HCT116 (cell line): ENCODE measurements at regions not wholly inside any gene's neighbourhood (a gene's known extent, or its start where the extent isn't known, plus 50 kb on each side); places are given as distances from the start of the nearest gene placed in this dataset.

Source experiments
- ATAC-seq: fragments of 200-7000 bp; cut with Tn5 transposase; 2 replicates; pipeline ENCODE4 v1.9.1; 2020; ENCODE audit warnings: mild to moderate bottlenecking, moderate library complexity
- BruUV-seq: library from RNA; stranded (reverse); fragments of 400-500 nt; replicated peaks from 2 replicates; lab custom pipeline; 2021; lab: Mats Ljungman, UMichigan
- CTCF ChIA-PET: fragments of 300-600 bp; sonication (Branson Sonifier 250); formaldehyde crosslinking; loops from one replicate; lab custom pipeline; 2021; ENCODE audit warnings: antibody characterized with exemption; lab: Charles Lee
- POLR2A ChIA-PET: fragments of 300-600, 350-600 bp; sonication (Branson Sonifier 250); formaldehyde crosslinking; loops from one replicate; lab custom pipeline; 2021; ENCODE audit warnings: antibody characterized with exemption; lab: Charles Lee
- RAD21 ChIA-PET, 2 experiments: fragments of 300-600 bp; sonication (Branson Sonifier 250); formaldehyde crosslinking; loops; one replicate each; lab custom pipeline; 2023; ENCODE audit warnings: low total read pairs in 2 of 2; ENCODE audit not compliant: uncharacterized antibody in 2 of 2, unreplicated experiment in 2 of 2, low non-redundant PET in 1 of 2; lab: Charles Lee
- DNase-seq: peaks from one replicate; pipeline ENCODE4 v3.0.0-alpha.2; 2010; ENCODE audit warnings: low read depth, low spot score
- H2AFZ ChIP-seq: fragments of 200-600 bp; shearing (Covaris generic), sonication (generic); 2 replicates; pipeline ENCODE4 v1.6.1; 2017; ENCODE audit warnings: low read depth, mixed run types, mixed read lengths, antibody characterized with exemption, low read length; ENCODE audit not compliant: poor library complexity, severe bottlenecking
- H3K27ac ChIP-seq: 2 replicates; pipeline ENCODE4 v1.5.1; 2012; ENCODE audit warnings: low read depth, low read length
- H3K27me3 ChIP-seq: fragments of 200-600 bp; sonication (generic); 2 replicates; pipeline ENCODE4 v1.6.1; 2016; ENCODE audit warnings: mixed run types, low read length, mixed read lengths; ENCODE audit not compliant: insufficient read depth
- H3K36me3 ChIP-seq, 2 experiments: fragments of 200-500 bp in 1 of 2; fragments of 200-600 bp in 1 of 2; sonication (Bioruptor generic) in 1 of 2; sonication (generic) in 1 of 2; 2 replicates each; pipeline versions ENCODE4 v1.5.1 to v1.6.1; 2014 to 2016; ENCODE audit warnings: low read length in 2 of 2, inconsistent platforms in 1 of 2, mixed read lengths in 1 of 2, mixed run types in 1 of 2; ENCODE audit not compliant: insufficient read depth in 2 of 2, control insufficient read depth in 1 of 2
- H3K4me1 ChIP-seq, 2 experiments: fragments of 200-600 bp in 1 of 2; sonication (generic) in 1 of 2; 2 replicates each; pipeline versions ENCODE4 v1.5.1 to v1.6.1; 2012 to 2017; ENCODE audit warnings: low read length in 2 of 2, inconsistent platforms in 1 of 2, mild to moderate bottlenecking in 1 of 2, mixed read lengths in 1 of 2, mixed run types in 1 of 2, moderate library complexity in 1 of 2; ENCODE audit not compliant: insufficient read depth in 2 of 2, control insufficient read depth in 1 of 2
- H3K4me2 ChIP-seq: fragments of 200-600 bp; sonication (generic); 2 replicates; pipeline ENCODE4 v1.6.1; 2017; ENCODE audit warnings: mixed run types, low read length, mixed read lengths
- H3K4me3 ChIP-seq, 2 experiments: fragments of 200-600 bp in 1 of 2; sonication (generic) in 1 of 2; replicated peaks in 1 of 2; 2 replicates each; pipeline ENCODE4 v1.5.1; 2011 to 2016; ENCODE audit warnings: low read length in 2 of 2, control low read depth in 1 of 2, low read depth in 1 of 2, mild to moderate bottlenecking in 1 of 2, mixed read lengths in 1 of 2, mixed run types in 1 of 2
- H3K79me2 ChIP-seq: fragments of 200-600 bp; sonication (generic); 2 replicates; pipeline ENCODE4 v1.6.1; 2017; ENCODE audit warnings: mild to moderate bottlenecking, mixed run types, low read length, moderate library complexity, mixed read lengths; ENCODE audit not compliant: insufficient read depth
- H3K9ac ChIP-seq: fragments of 200-600 bp; sonication (generic); 2 replicates; pipeline ENCODE4 v1.6.1; 2016; ENCODE audit warnings: low read length, mixed read lengths
- H3K9me2 ChIP-seq: fragments of 200-600 bp; sonication (generic), shearing (Covaris generic); 2 replicates; pipeline ENCODE4 v1.6.1; 2017; ENCODE audit warnings: mixed run types, mild to moderate bottlenecking, moderate library complexity; ENCODE audit not compliant: insufficient read depth
- H3K9me3 ChIP-seq, 2 experiments: fragments of 200-500 bp in 1 of 2; fragments of 200-600 bp in 1 of 2; sonication (Bioruptor generic) in 1 of 2; sonication (generic) in 1 of 2; 2 replicates each; pipeline ENCODE4 v1.6.1; 2014 to 2017; ENCODE audit warnings: low read length in 2 of 2, mixed read lengths in 2 of 2, inconsistent platforms in 1 of 2, low read depth in 1 of 2, mild to moderate bottlenecking in 1 of 2, mixed run types in 1 of 2, moderate library complexity in 1 of 2; ENCODE audit not compliant: control insufficient read depth in 1 of 2, insufficient read depth in 1 of 2
- H4K20me1 ChIP-seq: fragments of 200-600 bp; sonication (generic), shearing (Covaris generic); 2 replicates; pipeline ENCODE4 v1.6.1; 2017; ENCODE audit warnings: mixed run types, mild to moderate bottlenecking, moderate library complexity; ENCODE audit not compliant: insufficient read depth
- ATF3 ChIP-seq: IDR thresholded peaks from 2 replicates; pipeline ENCODE4 v1.6.1; 2012
- CBX3 ChIP-seq: IDR thresholded peaks from 2 replicates; pipeline ENCODE4 v1.6.1; 2012; ENCODE audit warnings: low read depth
- CEBPB ChIP-seq: IDR thresholded peaks from 2 replicates; pipeline ENCODE4 v1.6.1; 2012; ENCODE audit warnings: low read depth
- EGR1 ChIP-seq: IDR thresholded peaks from 2 replicates; pipeline ENCODE4 v1.6.1; 2012; ENCODE audit warnings: low read depth
- EZH2 ChIP-seq: fragments of 200-600 bp; sonication (generic); IDR thresholded peaks from 2 replicates; pipeline ENCODE4 v1.6.1; 2017; ENCODE audit warnings: antibody characterized with exemption, mixed run types
- EZH2phosphoT487 ChIP-seq: fragments of 200-600 bp; IDR thresholded peaks from 2 replicates; pipeline ENCODE4 v1.6.1; 2018; ENCODE audit warnings: antibody characterized with exemption, borderline replicate concordance
- FOSL1 ChIP-seq: IDR thresholded peaks from 2 replicates; pipeline ENCODE4 v1.6.1; 2012; ENCODE audit warnings: low read depth
- JUND ChIP-seq: IDR thresholded peaks from 2 replicates; pipeline ENCODE4 v1.6.1; 2012
- POLR2A ChIP-seq: IDR thresholded peaks from 2 replicates; pipeline ENCODE4 v1.7.0; 2011; ENCODE audit warnings: borderline replicate concordance; ENCODE audit not compliant: insufficient read depth, insufficient read length; ENCODE audit errors: extremely low read depth
- POLR2AphosphoS5 ChIP-seq: IDR thresholded peaks from 2 replicates; pipeline ENCODE4 v1.6.1; 2011; ENCODE audit warnings: mild to moderate bottlenecking, low read depth, low read length, moderate library complexity
- SRF ChIP-seq: IDR thresholded peaks from 2 replicates; pipeline ENCODE4 v1.6.1; 2012; ENCODE audit warnings: low read depth
- TCF7L2 ChIP-seq: IDR thresholded peaks from 2 replicates; pipeline ENCODE4 v1.7.0; 2011; ENCODE audit warnings: borderline replicate concordance, inconsistent platforms; ENCODE audit not compliant: insufficient read depth, insufficient read length; ENCODE audit errors: extremely low read depth
- YY1 ChIP-seq: IDR thresholded peaks from 2 replicates; pipeline ENCODE4 v1.6.1; 2011; ENCODE audit warnings: low read length, low read depth, moderate library complexity, mild to moderate bottlenecking; ENCODE audit not compliant: insufficient replicate concordance; ENCODE audit errors: extremely low read depth
- ZFX ChIP-seq: fragments of 450-650 bp; IDR thresholded peaks from 2 replicates; pipeline ENCODE4 v1.6.1; 2017
- ZNF274 ChIP-seq: fragments of 200-500 bp; sonication (Bioruptor generic); IDR thresholded peaks from 2 replicates; pipeline ENCODE4 v1.6.1; 2014; ENCODE audit warnings: mild to moderate bottlenecking, low read depth, low read length, inconsistent platforms
- intact Hi-C: fragments of 100-400 bp; cut with micrococcal nuclease; formaldehyde crosslinking; loops from 2 replicates; pipeline ENCODE4 v1.10.0; 2022
- TF ChIP-seq, protein P1 (sequence below): IDR thresholded peaks from 2 replicates; pipeline ENCODE4 v1.6.1; 2012; ENCODE audit warnings: low read depth

DNA sequence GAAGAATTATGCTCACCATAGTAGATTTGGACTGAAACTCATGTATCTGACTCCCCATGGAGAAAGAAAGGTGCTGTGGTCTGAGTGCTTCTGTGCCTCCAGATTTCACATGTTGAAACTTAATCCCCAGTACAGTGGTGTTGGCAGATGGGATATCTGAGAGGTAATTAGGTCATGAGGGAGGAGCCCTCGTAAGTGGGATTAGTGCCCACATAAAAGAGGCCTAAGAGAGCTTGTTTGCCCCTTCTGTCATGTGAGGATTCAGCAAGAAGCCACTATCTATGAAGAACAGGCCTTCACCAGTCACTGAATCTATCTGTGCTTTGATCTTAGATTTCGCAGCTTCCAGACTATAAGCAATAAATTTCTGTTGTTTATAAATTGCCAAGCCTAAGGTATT, 150.1 kb downstream of the PLPP3 start:
- Histone ChIP-seq H3K9me2 (no peaks in the 10 kb centered on the region), H2AFZ (no peak overlapping the region), H3K4me1 (peaks cover 0 to 10% of the 10 kb centered on the region in 2 experiments; a peak in 3 of 4 replicates), H3K9me3 (no peaks in the 10 kb centered on the region), H3K36me3 (no peaks in the 10 kb centered on the region), H3K9ac (no peak overlapping the region), H3K79me2 (no peaks in the 10 kb centered on the region), H3K4me2 (no peak overlapping the region), H4K20me1 (no peaks in the 10 kb centered on the region), H3K27ac (no peak overlapping the region), H3K4me3 (no peak overlapping the region), H3K27me3 (no peaks in the 10 kb centered on the region)
- ChIA-PET POLR2A (no interaction called here), RAD21 (no interaction called here), CTCF (no interaction called here)
- no TSS peak for BruUV-seq
- no peak for ATAC-seq
- no peak for DNase-seq
- no peak for TF ChIP-seq JUND
- TF ChIP-seq EZH2phosphoT487, result no peak
- no peak for TF ChIP-seq CEBPB
- intact Hi-C loops, result no loop called here

- intact Hi-C loops, result no loop called here
- H3K36me3 ChIP-seq, result no peaks in the 10 kb centered on the region
- no peaks in the 10 kb centered on the region for H3K9me3 ChIP-seq
- no peak overlapping the region for H3K9ac ChIP-seq
- H3K4me3 ChIP-seq, result no peak overlapping the region
- no peaks in the 10 kb centered on the region for H3K9me2 ChIP-seq
- H2AFZ ChIP-seq, result no peak overlapping the region
- H3K4me2 ChIP-seq, result no peak overlapping the region
- H3K4me1 ChIP-seq, result peaks cover 0 to 10% of the 10 kb centered on the region in 2 experiments; a peak in 3 of 4 replicates
- ATAC-seq, result no peak
- no peaks in the 10 kb centered on the region for H4K20me1 ChIP-seq
- POLR2A ChIA-PET, result no interaction called here
- CTCF ChIA-PET, result no interaction called here
- H3K27me3 ChIP-seq, result no peaks in the 10 kb centered on the region
- DNase-seq, result no peak
- no peak overlapping the region for H3K27ac ChIP-seq
- no TSS peak for BruUV-seq
- RAD21 ChIA-PET, result no interaction called here
- H3K79me2 ChIP-seq, result no peaks in the 10 kb centered on the region
- TF ChIP-seq, protein P1, sequence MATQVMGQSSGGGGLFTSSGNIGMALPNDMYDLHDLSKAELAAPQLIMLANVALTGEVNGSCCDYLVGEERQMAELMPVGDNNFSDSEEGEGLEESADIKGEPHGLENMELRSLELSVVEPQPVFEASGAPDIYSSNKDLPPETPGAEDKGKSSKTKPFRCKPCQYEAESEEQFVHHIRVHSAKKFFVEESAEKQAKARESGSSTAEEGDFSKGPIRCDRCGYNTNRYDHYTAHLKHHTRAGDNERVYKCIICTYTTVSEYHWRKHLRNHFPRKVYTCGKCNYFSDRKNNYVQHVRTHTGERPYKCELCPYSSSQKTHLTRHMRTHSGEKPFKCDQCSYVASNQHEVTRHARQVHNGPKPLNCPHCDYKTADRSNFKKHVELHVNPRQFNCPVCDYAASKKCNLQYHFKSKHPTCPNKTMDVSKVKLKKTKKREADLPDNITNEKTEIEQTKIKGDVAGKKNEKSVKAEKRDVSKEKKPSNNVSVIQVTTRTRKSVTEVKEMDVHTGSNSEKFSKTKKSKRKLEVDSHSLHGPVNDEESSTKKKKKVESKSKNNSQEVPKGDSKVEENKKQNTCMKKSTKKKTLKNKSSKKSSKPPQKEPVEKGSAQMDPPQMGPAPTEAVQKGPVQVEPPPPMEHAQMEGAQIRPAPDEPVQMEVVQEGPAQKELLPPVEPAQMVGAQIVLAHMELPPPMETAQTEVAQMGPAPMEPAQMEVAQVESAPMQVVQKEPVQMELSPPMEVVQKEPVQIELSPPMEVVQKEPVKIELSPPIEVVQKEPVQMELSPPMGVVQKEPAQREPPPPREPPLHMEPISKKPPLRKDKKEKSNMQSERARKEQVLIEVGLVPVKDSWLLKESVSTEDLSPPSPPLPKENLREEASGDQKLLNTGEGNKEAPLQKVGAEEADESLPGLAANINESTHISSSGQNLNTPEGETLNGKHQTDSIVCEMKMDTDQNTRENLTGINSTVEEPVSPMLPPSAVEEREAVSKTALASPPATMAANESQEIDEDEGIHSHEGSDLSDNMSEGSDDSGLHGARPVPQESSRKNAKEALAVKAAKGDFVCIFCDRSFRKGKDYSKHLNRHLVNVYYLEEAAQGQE, result no peak
- TF ChIP-seq ATF3 (no peak), FOSL1 (no peak), TCF7L2 (no peak), JUND (no peak), ZNF274 (no peak), ZFX (no peak), EZH2phosphoT487 (no peak), CBX3 (no peak), POLR2AphosphoS5 (no peak), EGR1 (no peak), EZH2 (no peak), POLR2A (no peak), CEBPB (no peak), SRF (no peak), YY1 (no peak)
Observed at GRCh38 chr1:56426587-56427381, 152.6 kb downstream of the PLPP3 start.
